SK-N-SH treated with all-trans-retinoic acid at 6 μM for 48 hours (cell line): ENCODE measurements at regions not wholly inside any gene's neighbourhood (a gene's known extent, or its start where the extent isn't known, plus 50 kb on each side); places are given as distances from the start of the nearest gene placed in this dataset.

ENCODE experiments used
- ARNTL ChIP-seq: fragments of 450-650 bp; formaldehyde crosslinking; IDR thresholded peaks from 2 replicates; pipeline ENCODE4 v1.5.0; 2020; ENCODE audit warnings: low read depth, mild to moderate bottlenecking, moderate library complexity, borderline replicate concordance
- OSR1 ChIP-seq: fragments of 250-450 bp; sonication (Bioruptor Pico); IDR thresholded peaks from 2 replicates; pipeline ENCODE4 v1.8.0; 2022; ENCODE audit warnings: moderate library complexity, mild to moderate bottlenecking, inconsistent platforms
- TF ChIP-seq, protein P1 (sequence below): fragments of 250-450 bp; sonication (Bioruptor Pico); IDR thresholded peaks from 2 replicates; pipeline ENCODE4 v1.5.1; 2020; ENCODE audit warnings: low read depth, mild to moderate bottlenecking, moderate library complexity
- TF ChIP-seq, protein P2 (sequence below): fragments of 250-450 bp; sonication (Bioruptor Pico); IDR thresholded peaks from 2 replicates; pipeline ENCODE4 v1.8.0; 2020; ENCODE audit warnings: mild to moderate bottlenecking, moderate library complexity, borderline replicate concordance

DNA sequence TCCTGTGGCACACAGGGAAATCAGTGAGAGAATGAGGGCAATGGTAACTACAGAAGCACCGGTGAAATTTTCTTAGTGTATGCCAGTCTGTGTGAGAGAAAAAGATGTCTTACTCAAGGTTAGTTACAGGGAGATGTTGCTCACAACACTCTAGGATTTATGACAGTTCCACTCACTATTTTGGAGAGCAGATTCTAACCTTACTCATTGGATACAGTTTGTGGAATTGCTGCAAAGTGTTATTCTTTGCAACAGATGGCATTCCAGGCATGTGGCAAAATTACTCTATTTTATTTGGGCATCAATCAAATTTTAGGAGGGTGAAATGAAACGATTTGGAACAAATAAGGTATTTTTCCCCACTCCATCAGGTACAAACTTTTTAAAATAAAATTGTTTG lies 449.1 kb downstream of the PIK3C3 start:
- TF ChIP-seq ARNTL (CRISPR knock-in tag) (no peak), OSR1 (CRISPR knock-in tag) (no peak)
- TF ChIP-seq, protein P1, sequence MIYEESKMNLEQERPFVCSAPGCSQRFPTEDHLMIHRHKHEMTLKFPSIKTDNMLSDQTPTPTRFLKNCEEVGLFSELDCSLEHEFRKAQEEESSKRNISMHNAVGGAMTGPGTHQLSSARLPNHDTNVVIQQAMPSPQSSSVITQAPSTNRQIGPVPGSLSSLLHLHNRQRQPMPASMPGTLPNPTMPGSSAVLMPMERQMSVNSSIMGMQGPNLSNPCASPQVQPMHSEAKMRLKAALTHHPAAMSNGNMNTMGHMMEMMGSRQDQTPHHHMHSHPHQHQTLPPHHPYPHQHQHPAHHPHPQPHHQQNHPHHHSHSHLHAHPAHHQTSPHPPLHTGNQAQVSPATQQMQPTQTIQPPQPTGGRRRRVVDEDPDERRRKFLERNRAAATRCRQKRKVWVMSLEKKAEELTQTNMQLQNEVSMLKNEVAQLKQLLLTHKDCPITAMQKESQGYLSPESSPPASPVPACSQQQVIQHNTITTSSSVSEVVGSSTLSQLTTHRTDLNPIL (CRISPR knock-in tag): no peak
- TF ChIP-seq, protein P2, sequence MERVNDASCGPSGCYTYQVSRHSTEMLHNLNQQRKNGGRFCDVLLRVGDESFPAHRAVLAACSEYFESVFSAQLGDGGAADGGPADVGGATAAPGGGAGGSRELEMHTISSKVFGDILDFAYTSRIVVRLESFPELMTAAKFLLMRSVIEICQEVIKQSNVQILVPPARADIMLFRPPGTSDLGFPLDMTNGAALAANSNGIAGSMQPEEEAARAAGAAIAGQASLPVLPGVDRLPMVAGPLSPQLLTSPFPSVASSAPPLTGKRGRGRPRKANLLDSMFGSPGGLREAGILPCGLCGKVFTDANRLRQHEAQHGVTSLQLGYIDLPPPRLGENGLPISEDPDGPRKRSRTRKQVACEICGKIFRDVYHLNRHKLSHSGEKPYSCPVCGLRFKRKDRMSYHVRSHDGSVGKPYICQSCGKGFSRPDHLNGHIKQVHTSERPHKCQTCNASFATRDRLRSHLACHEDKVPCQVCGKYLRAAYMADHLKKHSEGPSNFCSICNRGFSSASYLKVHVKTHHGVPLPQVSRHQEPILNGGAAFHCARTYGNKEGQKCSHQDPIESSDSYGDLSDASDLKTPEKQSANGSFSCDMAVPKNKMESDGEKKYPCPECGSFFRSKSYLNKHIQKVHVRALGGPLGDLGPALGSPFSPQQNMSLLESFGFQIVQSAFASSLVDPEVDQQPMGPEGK (CRISPR knock-in tag): no peak
